ENCODE measurements at regions not wholly inside any gene's neighbourhood (a gene's known extent, or its start where the extent isn't known, plus 50 kb on each side); places are given as distances from the start of the nearest gene placed in this dataset.
"Not testable (repeated sequence)": the region's sequence is repeated elsewhere in the genome, so short reads cannot be mapped to it uniquely, and the experiment has no call there.

- not testable (repeated sequence) for TF ChIP-seq ZBTB1, ZNF596, ZNF704 (tag by site-specific recombination; IDR thresholded peaks at IDR 0.05)
Measured at GRCh38 chr2:87604279-87604818, 143.5 kb upstream of the PLGLB2 start.
